ENCODE measurements at regions not wholly inside any gene's neighbourhood (a gene's known extent, or its start where the extent isn't known, plus 50 kb on each side); places are given as distances from the start of the nearest gene placed in this dataset.
A peak's percentile ranks its signal among the peaks of the same experiment; 100 is the strongest.

- H3K4me3 ChIP-seq (ENCODE audit: low read depth, low read length) = no peak overlapping the region
- in situ Hi-C loops (cut with HindIII; ENCODE audit: low sequenced_read_pairs) = no loop called here
- DNase-seq (ENCODE audit: low read depth, low spot score) = no peak
- TF ChIP-seq CTCF (IDR thresholded peaks at IDR 0.05; ENCODE audit: low read depth, low read length) = no peak
Observed at GRCh38 chr5:120872297-120872696, 408.2 kb downstream of the PRR16 start.

- no peak overlapping the region for H3K4me3 ChIP-seq (ENCODE audit: low read depth, low read length)
- in situ Hi-C loops (cut with HindIII; ENCODE audit: low sequenced_read_pairs) = no loop called here
- no peak for TF ChIP-seq CTCF (IDR thresholded peaks at IDR 0.05; ENCODE audit: low read depth, low read length)
- DNase-seq (ENCODE audit: low read depth, low spot score) = peak; percentile 29
Observed at GRCh38 chr5:120873083-120873482, 409.0 kb downstream of the PRR16 start.

GRCh38 chr5:120874081-120874862 is 410.2 kb downstream of the PRR16 start:
- in situ Hi-C loops (cut with HindIII; ENCODE audit: low sequenced_read_pairs) = no loop called here
- no peak for TF ChIP-seq CTCF (IDR thresholded peaks at IDR 0.05; ENCODE audit: low read depth, low read length)
- no peak overlapping the region for H3K4me3 ChIP-seq (ENCODE audit: low read depth, low read length)
- DNase-seq (ENCODE audit: low read depth, low spot score) = no peak

GRCh38 chr5:120882038-120882775 is 418.1 kb downstream of the PRR16 start:
- no peak for DNase-seq (ENCODE audit: low read depth, low spot score)
- H3K4me3 ChIP-seq (ENCODE audit: low read depth, low read length) = no peak overlapping the region
- TF ChIP-seq CTCF (IDR thresholded peaks at IDR 0.05; ENCODE audit: low read depth, low read length) = no peak
- in situ Hi-C loops (cut with HindIII; ENCODE audit: low sequenced_read_pairs) = no loop called here

GRCh38 chr5:120886351-120886860 is 422.3 kb downstream of the PRR16 start:
- TF ChIP-seq CTCF (IDR thresholded peaks at IDR 0.05; ENCODE audit: low read depth, low read length) = no peak
- no peak overlapping the region for H3K4me3 ChIP-seq (ENCODE audit: low read depth, low read length)
- in situ Hi-C loops (cut with HindIII; ENCODE audit: low sequenced_read_pairs) = no loop called here
- DNase-seq (ENCODE audit: low read depth, low spot score) = no peak

GRCh38 chr5:120895660-120896059 is 431.6 kb downstream of the PRR16 start:
- DNase-seq (ENCODE audit: low read depth, low spot score) = no peak
- in situ Hi-C loops (cut with HindIII; ENCODE audit: low sequenced_read_pairs) = no loop called here
- no peak for TF ChIP-seq CTCF (IDR thresholded peaks at IDR 0.05; ENCODE audit: low read depth, low read length)
- no peak overlapping the region for H3K4me3 ChIP-seq (ENCODE audit: low read depth, low read length)

Data from astrocyte of the spinal cord (primary cell).